ENCODE measurements at regions not wholly inside any gene's neighbourhood (a gene's known extent, or its start where the extent isn't known, plus 50 kb on each side); places are given as distances from the start of the nearest gene placed in this dataset.

- ChIA-PET CTCF (interaction anchor here (1.9 kb wide), 1 partner anchor 232 kb away, joined by 4 read pairs; no protein-coding TSS in a partner anchor), POLR2A (no interaction called here)
- Histone ChIP-seq H3K9me3 (ENCODE audit: control extremely low read depth in 1 of 5, control insufficient read depth in 4 of 5, insufficient read depth in 2 of 5, low read depth in 1 of 5, low read length in 4 of 5) (peaks cover 0 to 3% (median 0%) of the 10 kb centered on the region in 5 experiments), H3K4me3 (ENCODE audit: control insufficient read depth in 1 of 7, extremely low read depth in 1 of 7, insufficient read depth in 4 of 7, low read depth in 2 of 7, low read length in 6 of 7) (no peak overlapping the region), H3K27me3 (replicated peaks in 2 of 5; ENCODE audit: control insufficient read depth in 4 of 5, insufficient read depth in 5 of 5, low read length in 4 of 5) (no peaks in the 10 kb centered on the region), H3K27ac (ENCODE audit: insufficient read depth in 1 of 2, low read depth in 1 of 2, low read length in 2 of 2, poor library complexity in 1 of 2, severe bottlenecking in 2 of 2) (no peak overlapping the region), H3K36me3 (ENCODE audit: control insufficient read depth in 4 of 4, insufficient read depth in 4 of 4, low read length in 3 of 4) (no peaks in the 10 kb centered on the region), H3K4me1 (ENCODE audit: control extremely low read depth in 1 of 4, control insufficient read depth in 4 of 4, insufficient read depth in 4 of 4, low read length in 3 of 4) (no peaks in the 10 kb centered on the region)
- DNase-seq = no peak
- 100% methylated on average over 2 of the region's 2 CpGs for WGBS (ENCODE audit: insufficient coverage)
These were observed 145.1 kb upstream of the TGFBR2 start for GRCh38 chr3:30461311-30461710.

- POLR2A ChIA-PET = interaction anchor here (0.6 kb wide), 1 partner anchor 237 kb away, joined by 3 read pairs; no protein-coding TSS in a partner anchor
- Histone ChIP-seq H3K4me1 (ENCODE audit: control extremely low read depth in 1 of 4, control insufficient read depth in 4 of 4, insufficient read depth in 4 of 4, low read length in 3 of 4) (no peaks in the 10 kb centered on the region), H3K4me3 (ENCODE audit: control insufficient read depth in 1 of 7, extremely low read depth in 1 of 7, insufficient read depth in 4 of 7, low read depth in 2 of 7, low read length in 6 of 7) (no peak overlapping the region), H3K27ac (ENCODE audit: insufficient read depth in 1 of 2, low read depth in 1 of 2, low read length in 2 of 2, poor library complexity in 1 of 2, severe bottlenecking in 2 of 2) (no peak overlapping the region), H3K27me3 (replicated peaks in 2 of 5; ENCODE audit: control insufficient read depth in 4 of 5, insufficient read depth in 5 of 5, low read length in 4 of 5) (no peaks in the 10 kb centered on the region), H3K36me3 (ENCODE audit: control insufficient read depth in 4 of 4, insufficient read depth in 4 of 4, low read length in 3 of 4) (no peaks in the 10 kb centered on the region), H3K9me3 (ENCODE audit: control extremely low read depth in 1 of 5, control insufficient read depth in 4 of 5, insufficient read depth in 2 of 5, low read depth in 1 of 5, low read length in 4 of 5) (peaks cover 0 to 3% (median 0%) of the 10 kb centered on the region in 5 experiments)
- CTCF ChIA-PET = interaction anchor here (0.6 kb wide), 1 partner anchor 144 kb away, joined by 3 read pairs; no protein-coding TSS in a partner anchor
- no CpG with 5 or more reads among the region's 2 CpGs for WGBS (ENCODE audit: insufficient coverage)
- no peak for DNase-seq
These were observed 143.5 kb upstream of the TGFBR2 start for GRCh38 chr3:30462721-30463470.

- Histone ChIP-seq H3K36me3 (ENCODE audit: control insufficient read depth in 4 of 4, insufficient read depth in 4 of 4, low read length in 3 of 4) (no peaks in the 10 kb centered on the region), H3K27ac (ENCODE audit: insufficient read depth in 1 of 2, low read depth in 1 of 2, low read length in 2 of 2, poor library complexity in 1 of 2, severe bottlenecking in 2 of 2) (no peak overlapping the region), H3K4me1 (ENCODE audit: control extremely low read depth in 1 of 4, control insufficient read depth in 4 of 4, insufficient read depth in 4 of 4, low read length in 3 of 4) (no peaks in the 10 kb centered on the region), H3K9me3 (ENCODE audit: control extremely low read depth in 1 of 5, control insufficient read depth in 4 of 5, insufficient read depth in 2 of 5, low read depth in 1 of 5, low read length in 4 of 5) (peaks cover 0 to 3% (median 0%) of the 10 kb centered on the region in 5 experiments), H3K4me3 (ENCODE audit: control insufficient read depth in 1 of 7, extremely low read depth in 1 of 7, insufficient read depth in 4 of 7, low read depth in 2 of 7, low read length in 6 of 7) (no peak overlapping the region), H3K27me3 (replicated peaks in 2 of 5; ENCODE audit: control insufficient read depth in 4 of 5, insufficient read depth in 5 of 5, low read length in 4 of 5) (no peaks in the 10 kb centered on the region)
- no peak for DNase-seq
- ChIA-PET CTCF (no interaction called here), POLR2A (no interaction called here)
These were observed 142.0 kb upstream of the TGFBR2 start for GRCh38 chr3:30464381-30464780.

- Histone ChIP-seq H3K4me1 (ENCODE audit: control extremely low read depth in 1 of 4, control insufficient read depth in 4 of 4, insufficient read depth in 4 of 4, low read length in 3 of 4) (no peaks in the 10 kb centered on the region), H3K4me3 (ENCODE audit: control insufficient read depth in 1 of 7, extremely low read depth in 1 of 7, insufficient read depth in 4 of 7, low read depth in 2 of 7, low read length in 6 of 7) (no peak overlapping the region), H3K9me3 (ENCODE audit: control extremely low read depth in 1 of 5, control insufficient read depth in 4 of 5, insufficient read depth in 2 of 5, low read depth in 1 of 5, low read length in 4 of 5) (peaks cover 0 to 3% (median 0%) of the 10 kb centered on the region in 5 experiments), H3K36me3 (ENCODE audit: control insufficient read depth in 4 of 4, insufficient read depth in 4 of 4, low read length in 3 of 4) (no peaks in the 10 kb centered on the region), H3K27me3 (replicated peaks in 2 of 5; ENCODE audit: control insufficient read depth in 4 of 5, insufficient read depth in 5 of 5, low read length in 4 of 5) (no peaks in the 10 kb centered on the region), H3K27ac (ENCODE audit: insufficient read depth in 1 of 2, low read depth in 1 of 2, low read length in 2 of 2, poor library complexity in 1 of 2, severe bottlenecking in 2 of 2) (no peak overlapping the region)
- DNase-seq = no peak
- CTCF ChIA-PET = no interaction called here
- POLR2A ChIA-PET = no interaction called here
- WGBS (ENCODE audit: insufficient coverage) = 100% methylated on average over 2 of the region's 2 CpGs
These were observed 140.9 kb upstream of the TGFBR2 start for GRCh38 chr3:30465454-30465853.

- CTCF ChIA-PET = interaction anchor here (0.6 kb wide), 1 partner anchor 20 kb away, joined by 3 read pairs; no protein-coding TSS in a partner anchor
- Histone ChIP-seq H3K27ac (ENCODE audit: insufficient read depth in 1 of 2, low read depth in 1 of 2, low read length in 2 of 2, poor library complexity in 1 of 2, severe bottlenecking in 2 of 2) (no peak overlapping the region), H3K36me3 (ENCODE audit: control insufficient read depth in 4 of 4, insufficient read depth in 4 of 4, low read length in 3 of 4) (no peaks in the 10 kb centered on the region), H3K4me1 (ENCODE audit: control extremely low read depth in 1 of 4, control insufficient read depth in 4 of 4, insufficient read depth in 4 of 4, low read length in 3 of 4) (no peaks in the 10 kb centered on the region), H3K27me3 (replicated peaks in 2 of 5; ENCODE audit: control insufficient read depth in 4 of 5, insufficient read depth in 5 of 5, low read length in 4 of 5) (no peaks in the 10 kb centered on the region), H3K4me3 (ENCODE audit: control insufficient read depth in 1 of 7, extremely low read depth in 1 of 7, insufficient read depth in 4 of 7, low read depth in 2 of 7, low read length in 6 of 7) (no peak overlapping the region), H3K9me3 (ENCODE audit: control extremely low read depth in 1 of 5, control insufficient read depth in 4 of 5, insufficient read depth in 2 of 5, low read depth in 1 of 5, low read length in 4 of 5) (peaks cover 0 to 3% (median 0%) of the 10 kb centered on the region in 5 experiments)
- no CpG with 5 or more reads among the region's 1 CpG for WGBS (ENCODE audit: insufficient coverage)
- no peak for DNase-seq
- POLR2A ChIA-PET = interaction anchor here (0.6 kb wide), 1 partner anchor 240 kb away, joined by 3 read pairs; no protein-coding TSS in a partner anchor
These were observed 138.7 kb upstream of the TGFBR2 start for GRCh38 chr3:30467596-30468238.

GRCh38 chr3:30469133-30469532, 137.3 kb upstream of the TGFBR2 start:
- no peak for DNase-seq
- no peaks in the 10 kb centered on the region for H3K4me1 ChIP-seq (ENCODE audit: control extremely low read depth in 1 of 4, control insufficient read depth in 4 of 4, insufficient read depth in 4 of 4, low read length in 3 of 4)
- no peaks in the 10 kb centered on the region for H3K36me3 ChIP-seq (ENCODE audit: control insufficient read depth in 4 of 4, insufficient read depth in 4 of 4, low read length in 3 of 4)
- POLR2A ChIA-PET = no interaction called here
- CTCF ChIA-PET = no interaction called here
- H3K9me3 ChIP-seq (ENCODE audit: control extremely low read depth in 1 of 5, control insufficient read depth in 4 of 5, insufficient read depth in 2 of 5, low read depth in 1 of 5, low read length in 4 of 5) = peaks cover 0 to 3% (median 0%) of the 10 kb centered on the region in 5 experiments
- H3K27me3 ChIP-seq (replicated peaks in 2 of 5; ENCODE audit: control insufficient read depth in 4 of 5, insufficient read depth in 5 of 5, low read length in 4 of 5) = no peaks in the 10 kb centered on the region
- H3K27ac ChIP-seq (ENCODE audit: insufficient read depth in 1 of 2, low read depth in 1 of 2, low read length in 2 of 2, poor library complexity in 1 of 2, severe bottlenecking in 2 of 2) = no peak overlapping the region
- no peak overlapping the region for H3K4me3 ChIP-seq (ENCODE audit: control insufficient read depth in 1 of 7, extremely low read depth in 1 of 7, insufficient read depth in 4 of 7, low read depth in 2 of 7, low read length in 6 of 7)

- ChIA-PET POLR2A (no interaction called here), CTCF (no interaction called here)
- no peak for DNase-seq
- Histone ChIP-seq H3K4me1 (ENCODE audit: control extremely low read depth in 1 of 4, control insufficient read depth in 4 of 4, insufficient read depth in 4 of 4, low read length in 3 of 4) (no peaks in the 10 kb centered on the region), H3K4me3 (ENCODE audit: control insufficient read depth in 1 of 7, extremely low read depth in 1 of 7, insufficient read depth in 4 of 7, low read depth in 2 of 7, low read length in 6 of 7) (no peak overlapping the region), H3K36me3 (ENCODE audit: control insufficient read depth in 4 of 4, insufficient read depth in 4 of 4, low read length in 3 of 4) (no peaks in the 10 kb centered on the region), H3K27ac (ENCODE audit: insufficient read depth in 1 of 2, low read depth in 1 of 2, low read length in 2 of 2, poor library complexity in 1 of 2, severe bottlenecking in 2 of 2) (no peak overlapping the region), H3K9me3 (ENCODE audit: control extremely low read depth in 1 of 5, control insufficient read depth in 4 of 5, insufficient read depth in 2 of 5, low read depth in 1 of 5, low read length in 4 of 5) (peaks cover 0 to 3% (median 0%) of the 10 kb centered on the region in 5 experiments), H3K27me3 (replicated peaks in 2 of 5; ENCODE audit: control insufficient read depth in 4 of 5, insufficient read depth in 5 of 5, low read length in 4 of 5) (no peaks in the 10 kb centered on the region)
- WGBS (ENCODE audit: insufficient coverage) = no CpG with 5 or more reads among the region's 2 CpGs
These were observed 135.9 kb upstream of the TGFBR2 start for GRCh38 chr3:30470496-30470895.

Measured in common myeloid progenitor, CD34-positive (primary cell).